ENCODE measurements at regions not wholly inside any gene's neighbourhood (a gene's known extent, or its start where the extent isn't known, plus 50 kb on each side); places are given as distances from the start of the nearest gene placed in this dataset.

DNA sequence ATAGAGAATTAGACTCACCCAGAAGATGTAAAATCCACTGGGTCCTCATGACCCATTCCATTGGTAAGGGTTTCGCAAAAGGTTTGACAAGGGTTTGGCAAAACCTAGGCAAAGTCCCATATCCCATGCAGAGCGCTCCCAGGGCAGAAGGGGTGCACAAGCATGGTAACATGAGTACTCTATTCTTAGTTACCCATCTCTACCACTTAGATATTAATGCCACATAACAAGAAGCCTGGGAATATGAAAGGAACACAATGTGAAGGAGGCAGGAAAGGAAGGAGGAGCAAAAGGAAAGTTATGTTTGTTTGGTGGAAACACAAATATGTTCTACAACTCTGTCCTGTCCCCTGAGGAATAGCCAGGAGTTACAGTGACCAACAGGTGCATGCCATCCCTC, 163.1 kb downstream of the FAXC start:
- ChIA-PET POLR2A (ENCODE audit: low non-redundant PET) (no interaction called here), CTCF (no interaction called here)
- no peak overlapping the region for H3K27ac ChIP-seq
- TF ChIP-seq, protein P1, sequence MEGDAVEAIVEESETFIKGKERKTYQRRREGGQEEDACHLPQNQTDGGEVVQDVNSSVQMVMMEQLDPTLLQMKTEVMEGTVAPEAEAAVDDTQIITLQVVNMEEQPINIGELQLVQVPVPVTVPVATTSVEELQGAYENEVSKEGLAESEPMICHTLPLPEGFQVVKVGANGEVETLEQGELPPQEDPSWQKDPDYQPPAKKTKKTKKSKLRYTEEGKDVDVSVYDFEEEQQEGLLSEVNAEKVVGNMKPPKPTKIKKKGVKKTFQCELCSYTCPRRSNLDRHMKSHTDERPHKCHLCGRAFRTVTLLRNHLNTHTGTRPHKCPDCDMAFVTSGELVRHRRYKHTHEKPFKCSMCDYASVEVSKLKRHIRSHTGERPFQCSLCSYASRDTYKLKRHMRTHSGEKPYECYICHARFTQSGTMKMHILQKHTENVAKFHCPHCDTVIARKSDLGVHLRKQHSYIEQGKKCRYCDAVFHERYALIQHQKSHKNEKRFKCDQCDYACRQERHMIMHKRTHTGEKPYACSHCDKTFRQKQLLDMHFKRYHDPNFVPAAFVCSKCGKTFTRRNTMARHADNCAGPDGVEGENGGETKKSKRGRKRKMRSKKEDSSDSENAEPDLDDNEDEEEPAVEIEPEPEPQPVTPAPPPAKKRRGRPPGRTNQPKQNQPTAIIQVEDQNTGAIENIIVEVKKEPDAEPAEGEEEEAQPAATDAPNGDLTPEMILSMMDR (conservative IDR thresholded peaks at IDR 0.05; ENCODE audit: low read depth) = no peak
- no peak for DNase-seq (ENCODE audit: low spot score)

DNA sequence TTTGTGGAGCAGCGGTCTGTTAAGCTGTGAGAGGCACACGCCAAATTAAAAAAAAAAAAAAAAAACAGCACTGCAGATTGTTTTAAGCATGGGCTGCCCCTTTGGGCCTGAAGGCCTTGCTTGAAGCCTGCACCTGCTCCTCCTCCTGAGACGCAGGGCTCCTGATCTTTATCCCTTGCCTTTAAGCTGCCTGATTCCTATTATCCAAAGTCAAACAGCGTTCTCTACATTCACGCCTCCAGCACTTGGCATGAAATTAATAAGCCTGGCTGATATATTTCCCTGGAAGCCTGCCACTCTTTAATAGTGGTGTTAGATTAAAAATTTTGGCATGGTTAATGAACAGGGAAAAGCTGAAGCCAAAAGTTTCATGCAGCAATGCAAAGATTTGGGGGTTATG, 163.9 kb downstream of the FAXC start:
- TF ChIP-seq, protein P1 (conservative IDR thresholded peaks at IDR 0.05; ENCODE audit: low read depth) = no peak
- ChIA-PET POLR2A (ENCODE audit: low non-redundant PET) (no interaction called here), CTCF (no interaction called here)
- H3K27ac ChIP-seq = no peak overlapping the region
- DNase-seq (ENCODE audit: low spot score) = no peak

DNA sequence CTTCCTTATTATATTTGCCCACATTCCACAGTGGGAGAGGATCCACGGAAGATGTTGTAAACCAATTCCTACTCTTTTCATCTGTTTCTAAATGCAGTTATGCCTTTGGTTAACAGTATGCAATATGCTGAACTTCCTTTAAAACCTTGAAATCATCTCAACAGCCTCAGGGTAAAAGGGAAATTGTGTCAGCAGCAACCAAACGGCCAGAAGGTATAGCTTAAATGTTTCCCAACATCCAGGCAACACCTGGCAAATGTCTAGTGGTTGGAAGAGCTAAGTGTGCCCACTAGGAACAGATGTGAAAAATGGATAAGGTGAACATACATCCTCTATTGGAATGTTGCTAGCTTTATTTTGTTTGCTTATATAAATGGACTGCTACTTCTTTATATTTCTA, 164.8 kb downstream of the FAXC start:
- CTCF ChIA-PET = no interaction called here
- no peak for DNase-seq (ENCODE audit: low spot score)
- no peak overlapping the region for H3K27ac ChIP-seq
- TF ChIP-seq, protein P1 (conservative IDR thresholded peaks at IDR 0.05; ENCODE audit: low read depth) = no peak
- POLR2A ChIA-PET (ENCODE audit: low non-redundant PET) = no interaction called here

DNA sequence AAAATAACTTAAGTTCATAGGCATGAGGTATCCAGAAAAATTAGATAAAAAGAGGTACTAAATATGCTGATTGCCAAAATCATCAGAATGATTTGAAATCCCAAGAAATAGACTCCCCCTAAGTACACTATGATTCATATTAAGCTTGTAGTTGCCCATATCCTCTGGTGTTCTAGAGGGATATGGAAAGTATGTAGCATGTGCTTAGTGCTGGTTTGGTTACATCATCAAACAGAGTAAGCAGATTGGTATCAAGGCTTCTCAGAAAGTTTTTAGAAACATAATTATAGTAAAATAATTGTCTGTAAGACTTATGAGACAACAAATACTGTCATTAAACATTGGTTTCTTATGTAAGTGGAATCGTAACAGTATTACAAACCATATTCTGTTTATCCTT, 166.4 kb downstream of the FAXC start:
- ChIA-PET CTCF (interaction anchor here (0.5 kb wide), 1 partner anchor 59 kb away, joined by 3 read pairs; no protein-coding TSS in a partner anchor), POLR2A (ENCODE audit: low non-redundant PET) (no interaction called here)
- no peak overlapping the region for H3K27ac ChIP-seq
- TF ChIP-seq, protein P1 (conservative IDR thresholded peaks at IDR 0.05; ENCODE audit: low read depth) = no peak
- DNase-seq (ENCODE audit: low spot score) = no peak

DNA sequence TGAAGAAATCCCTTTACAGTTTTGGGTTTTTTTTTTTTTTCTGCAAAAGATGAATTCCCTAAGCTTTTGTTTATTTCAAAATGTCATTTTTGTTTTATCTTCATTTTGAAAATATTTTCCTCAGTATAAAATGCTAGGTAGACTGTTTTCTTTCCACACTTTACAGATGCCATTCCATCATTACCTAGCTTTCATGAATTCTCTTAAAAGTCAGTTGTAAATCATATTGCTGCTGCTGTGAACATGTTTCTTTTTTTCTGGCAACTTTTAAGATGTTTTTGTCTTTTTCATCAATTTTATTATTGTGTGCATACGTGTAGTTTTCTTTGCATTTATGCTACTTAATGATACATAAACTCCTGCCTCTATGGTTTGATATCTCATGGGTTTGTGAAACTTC, 168.3 kb downstream of the FAXC start:
- H3K27ac ChIP-seq = no peak overlapping the region
- ChIA-PET POLR2A (ENCODE audit: low non-redundant PET) (no interaction called here), CTCF (no interaction called here)
- DNase-seq (ENCODE audit: low spot score) = no peak
- TF ChIP-seq, protein P1 (conservative IDR thresholded peaks at IDR 0.05; ENCODE audit: low read depth) = no peak

DNA sequence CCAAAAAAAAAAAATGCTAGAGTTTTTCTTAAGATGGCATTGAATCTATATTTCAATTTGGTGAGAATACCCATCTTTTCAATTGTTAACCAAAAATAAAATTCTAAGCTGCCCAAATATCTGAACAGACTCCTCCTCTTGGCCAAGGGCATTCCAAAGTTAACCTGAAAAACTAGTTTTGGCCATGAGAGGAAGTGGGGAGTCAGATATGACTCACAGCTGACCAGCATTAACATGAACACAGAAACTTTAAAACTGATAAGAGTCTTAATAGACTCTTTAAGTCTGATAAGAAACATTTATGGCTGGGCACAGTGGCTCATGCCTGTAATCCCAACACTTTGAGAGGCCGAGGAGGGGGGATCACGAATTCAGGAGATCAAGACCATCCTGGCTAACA, 171.3 kb downstream of the FAXC start:
- no peak overlapping the region for H3K27ac ChIP-seq
- ChIA-PET CTCF (no interaction called here), POLR2A (ENCODE audit: low non-redundant PET) (no interaction called here)
- TF ChIP-seq, protein P1 (conservative IDR thresholded peaks at IDR 0.05; ENCODE audit: low read depth) = no peak
- peak; percentile 24 for DNase-seq (ENCODE audit: low spot score)

DNA sequence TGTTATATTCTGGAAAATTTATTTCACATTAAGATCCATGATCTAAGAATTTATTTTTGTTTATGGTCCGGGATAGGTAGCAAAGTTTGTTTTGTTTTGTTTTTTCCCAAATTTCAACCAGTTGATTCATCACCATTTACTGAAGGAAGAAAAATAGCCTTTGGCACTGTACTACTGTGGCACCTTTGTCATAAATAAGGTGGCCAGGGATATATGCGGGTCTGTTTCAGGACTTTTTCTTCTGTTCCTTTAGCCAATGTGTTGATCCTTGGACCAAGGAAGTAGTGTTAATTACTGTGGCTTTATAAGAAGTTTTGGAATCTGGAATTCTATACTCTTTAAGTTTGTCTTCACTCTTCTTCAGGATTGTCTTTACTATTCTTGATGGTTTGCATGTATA, 171.7 kb downstream of the FAXC start:
- H3K27ac ChIP-seq = no peak overlapping the region
- TF ChIP-seq, protein P1 (conservative IDR thresholded peaks at IDR 0.05; ENCODE audit: low read depth) = no peak
- DNase-seq (ENCODE audit: low spot score) = no peak
- CTCF ChIA-PET = no interaction called here
- POLR2A ChIA-PET (ENCODE audit: low non-redundant PET) = no interaction called here
